NT2/D1 (cell line): ENCODE measurements at regions not wholly inside any gene's neighbourhood (a gene's known extent, or its start where the extent isn't known, plus 50 kb on each side); places are given as distances from the start of the nearest gene placed in this dataset.

Experiments
- DNase-seq: peaks from one replicate; pipeline ENCODE4 v3.0.0-alpha.2; 2011; ENCODE audit warnings: low read depth, low spot score
- H3K27me3 ChIP-seq: 2 replicates; pipeline ENCODE4 v1.6.0; 2011; ENCODE audit warnings: mild to moderate bottlenecking; ENCODE audit not compliant: insufficient read length, insufficient read depth
- H3K36me3 ChIP-seq: 2 replicates; pipeline ENCODE4 v1.6.1; 2011; ENCODE audit warnings: mild to moderate bottlenecking, low read length, mixed read lengths; ENCODE audit not compliant: insufficient read depth, insufficient read length
- H3K4me1 ChIP-seq: 2 replicates; pipeline ENCODE4 v1.5.1; 2011; ENCODE audit not compliant: insufficient read depth, insufficient read length
- H3K4me3 ChIP-seq: 2 replicates; pipeline ENCODE4 v1.5.1; 2011; ENCODE audit warnings: low read depth; ENCODE audit not compliant: insufficient read length
- H3K9ac ChIP-seq: 2 replicates; pipeline ENCODE4 v1.6.0; 2011; ENCODE audit warnings: low read depth; ENCODE audit not compliant: insufficient read length
- H3K9me3 ChIP-seq: 2 replicates; pipeline ENCODE4 v1.5.1; 2011; ENCODE audit warnings: mild to moderate bottlenecking, low read length; ENCODE audit not compliant: insufficient read depth
- SUZ12 ChIP-seq: IDR thresholded peaks from 2 replicates; pipeline ENCODE4 v1.6.1; 2011; ENCODE audit not compliant: insufficient read length, insufficient read depth; ENCODE audit errors: extremely low read depth
- YY1 ChIP-seq: IDR thresholded peaks from 2 replicates; pipeline ENCODE4 v1.6.1; 2011; ENCODE audit not compliant: insufficient read length, insufficient read depth
- ZNF274 ChIP-seq: IDR thresholded peaks from 2 replicates; pipeline ENCODE4 v1.6.1; 2011; ENCODE audit warnings: mild to moderate bottlenecking, low read depth, low read length

GRCh38 chr1:209432443-209432825, 151.1 kb upstream of the CAMK1G start:
- DNase-seq: no peak
- Histone ChIP-seq H3K27me3 (no peaks in the 10 kb centered on the region), H3K36me3 (no peaks in the 10 kb centered on the region), H3K4me3 (no peak overlapping the region), H3K4me1 (peaks cover 23% of the 10 kb centered on the region), H3K9me3 (no peaks in the 10 kb centered on the region), H3K9ac (no peak overlapping the region)
- TF ChIP-seq SUZ12: no peak
- no peak for TF ChIP-seq ZNF274
- no peak for TF ChIP-seq YY1

DNA sequence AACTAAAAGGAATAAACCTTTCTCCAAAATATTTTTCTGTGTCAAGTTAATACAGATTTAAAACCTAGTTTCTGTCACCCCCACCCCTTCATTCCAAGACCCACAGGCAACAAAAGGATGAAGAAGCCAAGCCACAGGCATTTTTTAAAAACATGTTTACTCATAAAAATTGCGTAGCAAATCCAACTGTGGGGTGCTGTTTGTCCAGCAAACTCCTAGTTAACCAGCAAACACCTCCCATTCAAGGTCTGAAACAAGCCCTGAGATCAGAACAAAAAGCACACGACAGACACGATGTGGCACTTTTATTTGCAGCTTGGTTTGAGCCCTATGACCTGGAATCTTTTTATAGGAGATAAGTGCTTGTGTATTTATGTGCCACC, 149.9 kb upstream of the CAMK1G start:
- Histone ChIP-seq H3K4me1 (peaks cover 23% of the 10 kb centered on the region), H3K4me3 (no peak overlapping the region), H3K9ac (peak overlapping the region; percentile 26), H3K27me3 (no peaks in the 10 kb centered on the region), H3K9me3 (no peaks in the 10 kb centered on the region), H3K36me3 (no peaks in the 10 kb centered on the region)
- no peak for TF ChIP-seq YY1
- no peak for TF ChIP-seq SUZ12
- TF ChIP-seq ZNF274: no peak
- no peak for DNase-seq

DNA sequence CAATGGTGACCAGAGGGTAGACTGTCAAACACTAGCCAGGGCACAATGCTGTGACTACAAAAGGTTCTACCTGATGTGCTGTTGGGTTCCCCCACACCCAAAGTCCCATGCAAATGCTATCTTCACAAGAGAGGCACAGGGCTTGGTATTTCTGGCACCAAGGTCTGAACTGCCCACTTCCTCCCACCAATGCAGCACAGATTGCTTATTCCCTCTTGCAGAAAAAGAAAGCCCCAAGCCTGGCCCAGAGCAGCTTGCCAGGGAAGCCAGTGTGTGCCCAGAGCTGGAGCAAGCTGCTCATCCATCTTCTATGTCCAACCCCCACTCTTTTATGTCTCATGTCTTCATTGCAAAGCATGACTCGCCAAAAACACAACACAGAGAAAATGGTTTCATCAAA, 149.4 kb upstream of the CAMK1G start:
- H3K9me3 ChIP-seq: no peaks in the 10 kb centered on the region
- no peak overlapping the region for H3K4me3 ChIP-seq
- H3K4me1 ChIP-seq: peaks cover 23% of the 10 kb centered on the region
- TF ChIP-seq ZNF274 (no peak), SUZ12 (no peak), YY1 (no peak)
- H3K36me3 ChIP-seq: no peaks in the 10 kb centered on the region
- no peak for DNase-seq
- H3K27me3 ChIP-seq: no peaks in the 10 kb centered on the region
- peak overlapping the region; percentile 26 for H3K9ac ChIP-seq

DNA sequence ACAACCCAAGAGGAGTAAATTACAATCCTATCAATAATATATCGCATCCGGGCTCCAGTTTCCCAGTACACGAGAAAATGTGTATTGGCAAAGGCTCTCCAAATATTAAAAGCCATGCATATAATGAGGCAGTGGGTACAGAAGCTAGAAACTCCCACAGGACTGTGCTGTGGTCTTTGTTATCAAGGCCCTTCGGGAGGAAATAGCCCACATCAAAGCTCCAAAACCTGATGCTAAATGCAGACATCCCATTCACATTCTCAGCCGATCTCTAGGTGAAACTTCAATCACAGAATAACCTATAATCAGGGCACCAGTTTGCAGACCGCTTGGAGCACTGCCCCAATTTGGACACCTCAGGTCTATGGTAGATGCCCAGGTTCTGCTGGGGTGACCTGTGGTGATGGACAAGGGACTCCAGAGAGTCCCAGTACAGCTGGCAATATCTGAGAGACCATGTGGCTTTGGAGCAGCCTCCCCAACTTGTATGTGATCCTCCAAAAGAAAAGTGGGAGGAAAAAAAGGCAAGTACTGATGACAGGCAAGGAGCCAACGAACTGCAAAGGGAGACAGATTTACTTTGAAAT, 148.8 kb upstream of the CAMK1G start:
- no peak overlapping the region for H3K9ac ChIP-seq
- no peak overlapping the region for H3K4me3 ChIP-seq
- no peaks in the 10 kb centered on the region for H3K36me3 ChIP-seq
- no peaks in the 10 kb centered on the region for H3K27me3 ChIP-seq
- no peak for DNase-seq
- 0 out of 2 replicates have a peak, but pooled peaks cover 4% of the 10 kb centered on the region for H3K9me3 ChIP-seq
- TF ChIP-seq SUZ12: no peak
- TF ChIP-seq YY1: no peak
- no peak for TF ChIP-seq ZNF274
- peaks cover 23% of the 10 kb centered on the region for H3K4me1 ChIP-seq

- Histone ChIP-seq H3K4me3 (no peak overlapping the region), H3K27me3 (no peaks in the 10 kb centered on the region), H3K4me1 (peaks cover 18% of the 10 kb centered on the region), H3K9me3 (peaks cover 8% of the 10 kb centered on the region; the same call in 1 of the 2 replicates), H3K9ac (no peak overlapping the region), H3K36me3 (no peaks in the 10 kb centered on the region)
- TF ChIP-seq ZNF274 (no peak), SUZ12 (no peak)
- peak; percentile 97 for DNase-seq
These were observed 147.6 kb upstream of the CAMK1G start for GRCh38 chr1:209435654-209436566.

DNA sequence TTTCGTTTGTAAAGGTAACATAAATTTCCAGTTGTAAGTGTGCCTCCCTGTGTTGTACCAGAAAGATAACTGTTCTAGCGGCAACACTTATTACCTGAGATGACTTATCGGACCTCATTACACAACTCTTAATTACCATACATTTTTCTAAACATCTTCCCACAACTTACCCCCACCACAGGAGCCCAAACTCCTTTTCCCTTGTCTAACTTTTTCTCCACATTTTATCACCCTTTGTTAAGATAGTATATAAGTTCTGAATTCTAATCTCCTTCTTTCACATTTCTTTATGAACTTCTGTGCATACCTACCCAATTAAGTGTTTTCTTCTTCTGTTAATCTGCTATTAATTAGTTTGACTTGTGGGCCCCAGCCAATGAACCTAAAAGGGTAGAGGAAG, 143.7 kb upstream of the CAMK1G start:
- Histone ChIP-seq H3K9me3 (peaks cover 8% of the 10 kb centered on the region; the same call in 1 of the 2 replicates), H3K4me3 (no peak overlapping the region), H3K4me1 (peaks cover 4% of the 10 kb centered on the region), H3K36me3 (no peaks in the 10 kb centered on the region), H3K9ac (no peak overlapping the region), H3K27me3 (no peaks in the 10 kb centered on the region)
- no peak for DNase-seq
- TF ChIP-seq ZNF274 (no peak), SUZ12 (no peak)

DNA sequence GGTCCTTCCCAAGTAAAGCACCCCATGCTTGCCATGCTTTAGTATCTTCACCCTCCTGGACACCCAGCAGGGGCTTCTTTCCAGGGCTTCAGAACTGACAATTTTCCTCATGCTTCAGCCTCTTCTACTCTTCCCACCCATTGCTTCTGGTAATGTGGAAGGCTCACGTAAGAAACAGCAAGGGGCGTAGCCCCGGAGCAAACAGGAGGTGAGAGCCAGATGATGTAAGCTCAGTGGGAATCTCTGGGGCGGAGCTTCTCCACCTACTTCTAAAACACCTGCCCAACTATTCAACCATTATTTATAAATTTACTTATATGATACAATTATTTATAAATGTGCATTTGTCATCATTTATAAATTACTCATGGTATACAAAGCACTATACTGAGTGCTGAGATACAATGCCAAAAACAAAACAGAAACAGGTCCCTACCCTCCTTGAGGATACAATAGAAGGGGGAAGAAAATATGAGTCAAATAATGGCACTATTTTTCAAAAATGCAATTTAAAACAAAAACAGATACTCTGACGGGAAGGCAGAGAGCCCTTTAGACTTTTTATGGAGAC, 140.1 kb upstream of the CAMK1G start:
- no peak overlapping the region for H3K4me3 ChIP-seq
- no peak for DNase-seq
- no peaks in the 10 kb centered on the region for H3K4me1 ChIP-seq
- H3K27me3 ChIP-seq: no peaks in the 10 kb centered on the region
- no peaks in the 10 kb centered on the region for H3K36me3 ChIP-seq
- TF ChIP-seq SUZ12: no peak
- TF ChIP-seq YY1: no peak
- H3K9ac ChIP-seq: no peak overlapping the region
- H3K9me3 ChIP-seq: peaks cover 8% of the 10 kb centered on the region; the same call in 1 of the 2 replicates
